Astrocyte (in vitro differentiated cells and primary cell): ENCODE measurements at regions not wholly inside any gene's neighbourhood (a gene's known extent, or its start where the extent isn't known, plus 50 kb on each side); places are given as distances from the start of the nearest gene placed in this dataset.
"Not testable (repeated sequence)": the region's sequence is repeated elsewhere in the genome, so short reads cannot be mapped to it uniquely, and the experiment has no call there.

Experiments
- DNase-seq: peaks from one replicate; pipeline ENCODE4 v3.0.0-alpha.2; 2010; ENCODE audit warnings: low read depth
- FAIRE-seq: peaks from 2 replicates; lab custom pipeline; 2011; peaks lifted over from hg19 to GRCh38; lab: Jason Lieb, UNC
- H2AFZ ChIP-seq: 2 replicates; pipeline ENCODE4 v1.6.0; 2012; ENCODE audit warnings: low read depth, low read length, inconsistent platforms
- H3K27ac ChIP-seq: 2 replicates; pipeline ENCODE4 v1.5.1; 2011; ENCODE audit warnings: low read depth, low read length, inconsistent platforms
- H3K27me3 ChIP-seq: 2 replicates; pipeline ENCODE4 v1.6.0; 2011; ENCODE audit warnings: low read length, inconsistent platforms; ENCODE audit not compliant: insufficient read depth
- H3K36me3 ChIP-seq: 2 replicates; pipeline ENCODE4 v1.5.1; 2011; ENCODE audit warnings: low read length, inconsistent platforms; ENCODE audit not compliant: insufficient read depth
- H3K4me1 ChIP-seq: 2 replicates; pipeline ENCODE4 v1.5.1; 2011; ENCODE audit warnings: low read length, inconsistent platforms; ENCODE audit not compliant: insufficient read depth
- H3K4me2 ChIP-seq: 2 replicates; pipeline ENCODE4 v1.6.0; 2012; ENCODE audit warnings: low read length, inconsistent platforms
- H3K4me3 ChIP-seq: 2 replicates; pipeline ENCODE4 v1.5.1; 2011; ENCODE audit warnings: low read depth, mild to moderate bottlenecking, low read length, inconsistent platforms; ENCODE audit not compliant: insufficient read depth
- H3K79me2 ChIP-seq: 2 replicates; pipeline ENCODE4 v1.6.0; 2012; ENCODE audit warnings: mild to moderate bottlenecking, low read length, inconsistent platforms; ENCODE audit not compliant: insufficient read depth
- H3K9ac ChIP-seq: 2 replicates; pipeline ENCODE4 v1.6.0; 2012; ENCODE audit warnings: mild to moderate bottlenecking, low read length, inconsistent platforms
- H3K9me3 ChIP-seq: 2 replicates; pipeline ENCODE4 v1.5.1; 2012; ENCODE audit warnings: low read depth, mild to moderate bottlenecking, low read length, inconsistent platforms; ENCODE audit not compliant: insufficient read depth
- H4K20me1 ChIP-seq: 2 replicates; pipeline ENCODE4 v1.6.0; 2012; ENCODE audit warnings: low read length, inconsistent platforms; ENCODE audit not compliant: insufficient read depth
- H3K27ac Mint-ChIP-seq: one replicate; pipeline ENCODE4 v1.8.0; 2021; ENCODE audit warnings: mild to moderate bottlenecking, mixed read lengths; ENCODE audit not compliant: unreplicated experiment
- H3K27me3 Mint-ChIP-seq: one replicate; pipeline ENCODE4 v1.8.0; 2021; ENCODE audit warnings: low read depth, mixed read lengths; ENCODE audit not compliant: unreplicated experiment
- H3K36me3 Mint-ChIP-seq: one replicate; pipeline ENCODE4 v1.8.0; 2021; ENCODE audit warnings: low read depth, mixed read lengths; ENCODE audit not compliant: unreplicated experiment
- H3K4me1 Mint-ChIP-seq: one replicate; pipeline ENCODE4 v1.8.0; 2021; ENCODE audit warnings: low read depth, mixed read lengths; ENCODE audit not compliant: unreplicated experiment
- H3K4me3 Mint-ChIP-seq: one replicate; pipeline ENCODE4 v1.8.0; 2021; ENCODE audit warnings: mild to moderate bottlenecking, moderate library complexity, mixed read lengths; ENCODE audit not compliant: unreplicated experiment
- H3K9me3 Mint-ChIP-seq: one replicate; pipeline ENCODE4 v1.8.0; 2021; ENCODE audit warnings: mild to moderate bottlenecking, mixed read lengths; ENCODE audit not compliant: unreplicated experiment
- CTCF ChIP-seq: IDR thresholded peaks from 2 replicates; pipeline ENCODE4 v1.5.1; 2011; ENCODE audit warnings: low read depth, mild to moderate bottlenecking, inconsistent platforms, low read length, moderate library complexity; ENCODE audit not compliant: insufficient read depth
- EZH2 ChIP-seq: IDR thresholded peaks from 2 replicates; pipeline ENCODE4 v1.6.1; 2012; ENCODE audit warnings: mild to moderate bottlenecking, low read length, inconsistent platforms; ENCODE audit not compliant: insufficient read depth

- H3K4me1 Mint-ChIP-seq, result no peaks in the 10 kb centered on the region
- Histone ChIP-seq H3K9me3 (no peaks in the 10 kb centered on the region), H2AFZ (no peak overlapping the region)
Observed at GRCh38 chr14:48304729-48305128, 629.3 kb upstream of the MDGA2 start.

GRCh38 chr14:48289701-48290100 is 614.3 kb upstream of the MDGA2 start:
- H3K79me2 ChIP-seq, result no peaks in the 10 kb centered on the region
- H3K4me3 Mint-ChIP-seq, result no peak overlapping the region
- TF ChIP-seq CTCF (no peak), EZH2 (no peak)
- no peak overlapping the region for H3K4me3 ChIP-seq
- H2AFZ ChIP-seq, result no peak overlapping the region
- no peak for DNase-seq
- H3K27ac Mint-ChIP-seq, result no peak overlapping the region
- H3K36me3 Mint-ChIP-seq, result no peaks in the 10 kb centered on the region
- H3K27me3 ChIP-seq, result no peaks in the 10 kb centered on the region
- no peak overlapping the region for H3K9ac ChIP-seq
- H3K36me3 ChIP-seq, result no peaks in the 10 kb centered on the region
- H3K9me3 ChIP-seq, result no peaks in the 10 kb centered on the region
- H3K4me2 ChIP-seq, result no peak overlapping the region
- H3K4me1 ChIP-seq, result no peaks in the 10 kb centered on the region
- no peak overlapping the region for H3K27ac ChIP-seq
- H4K20me1 ChIP-seq, result no peaks in the 10 kb centered on the region
- H3K9me3 Mint-ChIP-seq, result peaks cover 3% of the 10 kb centered on the region
- FAIRE-seq, result no peak
- H3K27me3 Mint-ChIP-seq, result no peaks in the 10 kb centered on the region
- H3K4me1 Mint-ChIP-seq, result no peaks in the 10 kb centered on the region

More at GRCh38 chr14:48304729-48305128, 629.3 kb upstream of the MDGA2 start:
- Histone ChIP-seq H3K36me3 (no peaks in the 10 kb centered on the region), H3K27me3 (no peaks in the 10 kb centered on the region), H3K4me3 (no peak overlapping the region), H3K4me1 (no peaks in the 10 kb centered on the region), H3K4me2 (no peak overlapping the region), H3K79me2 (no peaks in the 10 kb centered on the region), H3K27ac (no peak overlapping the region), H4K20me1 (no peaks in the 10 kb centered on the region), H3K9ac (no peak overlapping the region)
- H3K27me3 Mint-ChIP-seq, result no peaks in the 10 kb centered on the region
- TF ChIP-seq CTCF, result no peak
- no peak for TF ChIP-seq EZH2
- no peak for FAIRE-seq
- H3K4me3 Mint-ChIP-seq, result no peak overlapping the region
- no peak for DNase-seq
- H3K36me3 Mint-ChIP-seq, result no peaks in the 10 kb centered on the region
- no peaks in the 10 kb centered on the region for H3K9me3 Mint-ChIP-seq
- no peak overlapping the region for H3K27ac Mint-ChIP-seq

GRCh38 chr14:48285217-48285616 is 609.8 kb upstream of the MDGA2 start:
- not testable (repeated sequence) for H3K27ac Mint-ChIP-seq, H3K9me3 Mint-ChIP-seq, H3K4me2 ChIP-seq, H3K79me2 ChIP-seq, H3K27me3 Mint-ChIP-seq, H3K4me3 ChIP-seq, H3K9ac ChIP-seq, H3K27me3 ChIP-seq, H3K4me1 ChIP-seq, H3K36me3 ChIP-seq, H2AFZ ChIP-seq, H3K36me3 Mint-ChIP-seq, DNase-seq, H3K4me1 Mint-ChIP-seq, H3K4me3 Mint-ChIP-seq, FAIRE-seq, H3K27ac ChIP-seq, H4K20me1 ChIP-seq, H3K9me3 ChIP-seq
